Esophagus mucosa (tissue), 1 donor: ENCODE measurements at regions not wholly inside any gene's neighbourhood (a gene's known extent, or its start where the extent isn't known, plus 50 kb on each side); places are given as distances from the start of the nearest gene placed in this dataset.

Experiments used
- ATAC-seq: fragments of 200-7000 bp; cut with Tn5 transposase; one replicate; pipeline ENCODE4 v1.9.1; 2020
- donor health status: DM: yes; HTN: yes; CAD: no.

DNA sequence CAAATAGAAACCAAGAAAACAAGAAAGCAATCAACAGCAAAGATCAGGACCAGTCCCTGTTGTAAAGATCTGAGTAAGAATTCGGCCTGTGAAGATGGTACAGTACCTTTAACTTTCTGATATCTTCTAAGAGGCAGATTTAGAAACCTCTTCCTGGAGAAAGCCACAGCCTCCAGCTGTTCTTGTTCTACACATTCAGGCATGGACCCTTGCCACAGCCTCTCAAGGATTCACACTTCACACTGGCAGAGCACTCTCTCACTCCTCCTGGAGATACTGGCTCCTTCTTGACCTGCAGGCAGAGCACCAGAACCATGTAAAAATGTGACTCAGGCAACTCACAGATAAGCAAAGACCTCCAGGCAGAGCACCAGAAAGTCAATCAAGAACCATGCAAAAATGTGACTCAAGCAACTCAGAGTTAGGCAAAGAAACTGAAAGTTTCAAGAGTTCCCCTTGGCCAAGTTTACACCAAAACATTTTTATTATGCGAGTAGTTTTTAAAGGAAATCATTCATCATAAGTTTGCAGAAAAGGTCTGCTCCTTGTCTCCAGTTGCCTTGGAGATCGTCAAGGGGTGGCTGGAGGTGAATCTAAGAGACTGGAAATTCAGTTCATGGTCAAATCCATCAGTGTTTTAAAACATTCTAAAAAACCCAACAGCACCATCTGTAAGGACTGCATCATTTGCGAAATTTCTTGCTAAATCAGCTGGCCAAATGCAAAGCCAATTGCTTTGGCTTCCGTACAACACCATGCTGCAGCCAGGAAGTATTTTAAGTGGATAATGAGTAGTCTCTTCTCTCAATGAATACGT, 119.3 kb upstream of the MDM1 start:
- ATAC-seq, result no peak

DNA sequence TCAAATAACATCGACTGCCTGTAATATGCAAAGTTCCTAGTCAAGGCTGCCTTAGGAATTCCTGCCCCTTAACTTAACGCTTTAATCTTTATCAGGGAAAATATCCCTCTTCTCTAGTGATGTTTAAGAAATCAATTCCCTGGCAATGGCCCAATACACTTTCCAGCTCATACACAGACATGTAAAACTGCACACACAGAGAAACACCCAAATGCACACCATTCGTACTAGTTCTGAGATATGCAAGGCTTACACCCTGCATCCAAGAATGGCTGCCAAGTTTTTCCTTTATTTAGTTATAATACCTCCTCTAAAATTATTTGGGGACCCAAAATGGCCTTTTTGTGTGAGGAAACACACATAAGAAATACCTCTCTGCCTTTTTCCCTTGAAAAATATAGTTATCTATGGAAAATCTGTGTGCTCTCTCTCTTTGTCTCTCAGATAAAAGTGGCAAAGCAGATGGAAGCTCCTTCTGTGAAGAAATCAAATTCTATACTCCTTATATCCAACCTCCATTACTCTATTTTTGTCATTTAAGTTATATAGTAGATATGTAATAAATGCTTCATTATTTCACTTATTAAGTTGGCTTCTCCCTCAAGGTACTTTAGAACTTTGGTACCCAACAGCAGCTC, 120.0 kb upstream of the MDM1 start:
- ATAC-seq, result no peak

DNA sequence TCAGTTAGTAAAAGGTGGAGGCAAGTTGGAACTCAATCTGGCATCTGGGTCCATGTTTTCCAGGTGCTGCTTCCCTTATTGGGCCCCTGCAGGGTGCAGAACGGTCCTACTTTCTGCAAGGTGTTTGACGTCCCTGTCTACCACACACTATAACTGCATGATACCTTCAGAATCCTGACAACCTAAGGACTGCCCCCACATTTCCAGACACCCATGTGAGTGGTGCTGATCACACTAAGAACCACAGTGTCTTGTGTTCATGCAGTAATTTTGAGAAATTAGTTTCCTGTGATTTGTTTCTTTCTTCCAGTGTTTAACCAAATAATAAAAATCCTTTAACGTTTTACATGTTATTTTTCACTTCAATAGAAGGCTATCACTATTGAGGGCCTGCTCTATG, 121.1 kb upstream of the MDM1 start:
- no peak for ATAC-seq

DNA sequence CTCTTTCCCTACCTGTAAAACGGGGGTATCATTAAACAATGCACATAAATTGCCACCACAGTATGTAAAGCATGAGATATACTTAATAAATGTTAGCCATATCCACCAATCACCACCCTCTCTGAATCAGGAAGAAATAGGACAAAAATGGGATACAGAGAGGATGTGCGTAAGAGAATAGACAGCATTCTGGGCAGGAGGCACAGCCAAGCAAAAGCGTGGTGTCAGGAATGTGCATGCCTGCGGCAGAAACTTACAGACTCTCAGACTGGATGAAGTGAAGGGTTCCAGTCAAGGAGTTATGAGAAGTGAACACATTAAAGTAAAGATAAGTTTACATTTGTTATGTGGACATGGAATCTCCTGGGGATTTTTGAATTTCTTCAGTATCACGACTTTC, 121.7 kb upstream of the MDM1 start:
- ATAC-seq, result no peak

DNA sequence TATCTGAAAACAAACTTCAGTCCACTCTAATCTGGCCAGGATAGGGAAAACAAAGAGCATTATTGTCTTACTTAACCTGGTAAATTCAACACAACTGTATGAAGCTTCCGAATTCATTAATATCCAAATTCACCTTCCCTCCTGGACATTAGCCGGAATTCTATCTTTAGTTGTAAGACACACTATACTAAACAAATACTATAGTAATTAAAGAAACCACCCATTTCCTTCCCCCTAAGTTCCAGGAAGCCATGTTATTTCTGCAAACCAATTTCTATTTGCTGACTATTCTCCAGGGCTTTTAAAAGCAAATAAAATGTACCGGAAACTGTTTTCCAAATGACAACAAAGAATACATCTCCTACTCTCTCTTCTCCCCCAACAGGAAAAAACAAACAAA, 122.7 kb upstream of the MDM1 start:
- no peak for ATAC-seq

DNA sequence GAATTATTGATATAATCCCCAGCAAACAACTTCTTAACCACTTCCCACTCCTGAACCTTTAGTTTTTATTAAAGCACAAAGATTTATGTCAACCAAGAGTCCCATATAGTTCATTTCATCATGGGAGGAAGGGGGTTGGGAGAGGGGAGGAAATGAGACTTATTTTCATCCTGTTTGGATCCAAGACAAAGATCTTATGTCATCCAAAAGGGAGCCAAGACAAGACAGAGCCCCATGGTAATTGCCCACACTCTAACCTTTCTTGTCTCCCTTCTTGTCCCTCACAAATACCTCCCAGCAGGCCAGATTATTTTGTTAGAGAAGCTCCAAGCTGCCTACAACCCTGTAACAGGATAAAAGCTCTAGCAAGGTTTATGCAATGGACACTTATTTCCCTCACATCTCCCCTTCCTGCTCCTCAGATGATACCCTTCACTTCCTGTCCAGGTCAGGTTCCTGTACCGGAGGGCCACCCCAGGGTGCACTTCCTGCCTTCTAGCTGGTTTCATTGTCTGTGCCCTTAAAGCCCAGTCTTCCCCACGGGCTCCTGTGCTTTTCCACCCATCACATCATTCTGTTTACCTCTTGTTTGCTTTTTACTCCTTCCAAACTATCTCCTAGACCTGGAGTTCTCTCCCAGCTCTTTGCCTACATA, 123.7 kb upstream of the MDM1 start:
- no peak for ATAC-seq

DNA sequence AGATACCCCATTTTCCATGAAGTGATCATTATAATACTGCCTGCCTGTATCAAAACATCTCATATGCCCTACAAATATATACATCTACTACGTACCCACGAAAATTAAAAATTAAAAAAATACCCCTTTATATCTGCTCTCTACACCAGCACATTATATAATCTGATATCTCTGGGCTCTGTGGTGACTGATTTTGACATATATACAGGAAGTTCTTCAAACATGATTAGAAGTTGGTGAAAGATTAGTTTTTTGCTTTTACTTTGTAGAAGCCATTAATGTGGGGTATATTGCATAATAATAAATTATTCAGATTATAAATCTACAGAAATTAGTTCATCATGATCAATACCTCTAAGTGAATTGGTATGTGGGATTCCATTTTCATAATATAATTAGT, 126.7 kb upstream of the MDM1 start:
- no peak for ATAC-seq

DNA sequence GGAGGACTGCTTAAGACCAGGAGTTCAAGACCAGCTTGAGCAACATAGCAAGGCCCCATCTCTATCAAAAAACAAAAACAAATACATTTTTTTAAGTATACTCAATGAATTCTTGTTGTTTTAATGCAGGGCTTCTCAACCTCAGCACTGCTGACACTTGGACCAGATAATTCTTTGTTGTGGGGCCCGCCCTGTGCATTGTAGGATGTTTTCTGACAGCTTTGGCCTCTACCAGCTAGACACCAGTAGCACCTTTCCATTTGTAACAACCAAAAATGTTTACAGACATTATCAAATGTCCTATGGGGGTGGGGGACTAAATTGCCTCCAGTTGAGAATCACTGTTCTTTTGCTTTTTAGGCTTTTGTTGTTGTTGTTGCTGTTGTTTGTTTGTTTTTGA, 128.1 kb upstream of the MDM1 start:
- ATAC-seq, result no peak

DNA sequence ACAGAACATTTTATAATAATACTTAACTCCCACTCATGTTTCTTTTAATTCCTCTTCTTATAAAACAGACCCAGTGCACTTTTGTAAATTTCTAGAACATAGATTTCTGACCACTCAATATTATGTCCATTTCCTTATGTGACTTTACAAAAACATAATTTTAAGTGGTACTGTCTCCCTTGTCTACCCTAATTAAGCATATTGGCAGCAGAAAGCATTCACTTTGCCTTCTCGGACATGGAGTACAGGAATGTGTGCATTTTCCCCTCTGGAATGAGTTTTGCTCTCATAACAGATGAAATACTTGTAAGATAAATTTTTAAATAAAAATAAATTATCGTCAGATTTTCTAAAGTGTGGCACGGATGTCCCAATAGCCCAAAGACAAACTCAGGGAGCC, 129.5 kb upstream of the MDM1 start:
- no peak for ATAC-seq

DNA sequence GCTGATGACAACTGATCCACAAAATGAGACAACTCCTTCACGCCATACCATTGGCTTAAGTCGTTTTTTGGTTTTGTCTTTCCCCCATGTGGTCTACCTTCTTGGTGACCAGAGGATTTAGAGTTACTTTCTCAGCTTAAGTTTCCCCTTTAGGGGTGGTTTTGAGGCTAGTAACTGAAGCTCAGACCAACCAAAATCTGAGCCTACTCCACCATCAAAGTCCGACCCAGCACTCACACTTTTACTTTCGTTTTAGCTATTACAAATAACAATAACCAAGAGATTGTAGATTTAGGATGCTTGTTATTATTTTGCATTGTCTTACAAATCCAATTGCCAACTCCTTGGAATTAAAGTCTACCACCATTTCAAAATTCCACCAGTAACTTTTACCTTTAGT, 130.6 kb upstream of the MDM1 start:
- ATAC-seq, result no peak

DNA sequence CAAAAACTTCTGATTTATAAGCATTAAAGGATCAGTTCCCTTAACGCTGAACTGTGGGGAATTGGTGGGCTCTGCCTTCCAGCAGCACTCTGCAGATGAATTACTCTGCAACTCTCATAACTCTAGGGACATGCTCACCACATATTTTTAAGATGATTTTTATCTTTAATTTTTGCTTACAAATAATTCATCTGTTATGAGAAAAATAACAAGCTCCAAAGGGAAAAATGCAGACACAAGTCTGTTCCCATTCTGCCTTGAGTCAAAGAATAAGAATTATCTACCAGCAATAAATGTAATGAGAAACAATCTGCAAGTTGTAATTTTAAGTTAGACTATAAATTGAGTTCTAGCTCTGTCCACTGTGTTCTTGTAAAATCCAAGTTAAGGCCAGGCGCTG, 133.1 kb upstream of the MDM1 start:
- ATAC-seq, result no peak

DNA sequence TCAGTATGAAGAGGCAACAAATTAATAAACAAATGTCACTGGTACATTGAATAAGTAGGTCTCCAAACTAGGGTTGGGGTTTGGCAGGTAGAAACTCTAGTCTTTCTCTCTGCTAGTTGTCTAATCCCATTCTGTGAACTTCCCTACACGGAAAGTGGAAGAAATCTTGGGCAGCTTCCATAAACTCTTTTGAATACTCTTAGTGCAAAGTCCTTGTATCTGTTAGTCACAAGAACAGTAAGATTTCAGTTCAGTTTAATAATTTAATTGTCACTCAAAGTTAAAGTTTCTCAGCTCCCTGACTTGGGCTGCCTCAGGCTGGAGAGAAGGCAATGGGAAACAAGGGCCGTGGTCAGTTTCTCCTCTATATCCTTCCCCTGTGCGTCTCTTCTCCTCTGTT, 135.4 kb upstream of the MDM1 start:
- ATAC-seq, result no peak

DNA sequence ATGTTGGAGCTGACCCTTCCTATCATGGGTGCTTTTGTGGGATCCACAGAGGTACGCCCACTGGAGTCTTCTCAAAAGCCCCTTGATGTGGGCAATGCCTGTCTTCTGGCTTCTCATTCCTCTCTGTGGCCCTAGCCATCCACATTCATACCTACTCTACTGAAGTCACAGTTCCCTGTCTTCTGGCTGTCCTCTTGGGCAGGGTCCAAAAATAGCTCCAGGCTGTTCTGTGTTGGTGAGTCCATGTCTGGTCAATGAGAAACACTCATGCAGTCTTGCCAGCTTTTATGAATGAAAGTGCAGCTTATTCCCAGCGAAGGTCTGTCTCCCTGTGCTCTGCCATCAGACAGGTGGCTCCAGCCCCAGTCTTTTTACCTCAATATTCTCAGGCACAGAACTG, 135.9 kb upstream of the MDM1 start:
- ATAC-seq, result no peak

DNA sequence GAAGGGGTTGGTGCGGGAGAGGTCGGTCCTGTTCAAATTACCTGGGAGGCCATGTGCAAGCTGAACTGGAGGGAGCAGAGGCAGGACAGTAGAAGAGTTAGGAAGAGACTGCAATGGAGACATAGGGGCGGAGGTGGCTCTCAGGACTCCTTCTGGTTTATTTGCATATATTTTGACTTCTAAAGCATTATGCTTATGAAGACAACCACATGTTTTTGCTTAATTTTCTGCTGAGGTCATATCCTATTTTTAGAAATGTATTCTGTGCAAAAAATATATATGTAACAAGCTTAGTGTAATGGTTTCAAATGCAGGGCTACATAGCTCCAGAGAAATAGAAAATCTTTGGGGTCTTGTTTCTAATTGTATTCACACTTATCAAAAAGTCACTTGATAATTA, 137.0 kb upstream of the MDM1 start:
- ATAC-seq, result no peak

DNA sequence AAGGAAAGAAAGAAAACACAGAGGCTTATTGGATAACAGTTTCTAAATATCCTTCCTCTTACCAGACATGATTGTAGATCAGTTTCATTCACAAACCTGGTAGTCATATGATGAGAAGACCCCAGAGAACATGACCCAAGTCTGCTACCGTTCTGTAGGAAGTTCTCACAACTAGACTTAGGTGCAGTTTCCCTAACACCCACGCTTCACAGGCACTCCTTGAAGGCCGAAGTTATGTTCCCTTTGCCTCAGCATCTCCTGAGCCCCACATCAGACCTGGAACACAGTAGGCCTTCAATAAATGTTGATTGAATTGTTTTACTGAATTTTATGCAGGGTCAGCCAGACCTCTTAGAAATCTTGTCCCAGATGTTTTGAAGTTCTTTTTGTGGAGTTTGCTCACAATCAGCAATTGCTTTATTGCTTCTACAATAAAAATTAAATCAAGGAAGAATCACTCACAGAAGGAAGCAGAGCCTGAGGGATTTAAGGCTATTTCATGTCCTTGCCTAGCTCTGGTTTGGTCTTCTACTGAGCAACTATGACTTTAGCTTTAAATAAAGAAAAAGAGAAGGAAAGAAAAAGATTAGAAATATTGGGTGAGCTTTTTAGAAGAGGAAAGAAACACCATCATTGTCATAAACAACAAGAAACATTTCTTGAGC, 138.6 kb upstream of the MDM1 start:
- no peak for ATAC-seq

DNA sequence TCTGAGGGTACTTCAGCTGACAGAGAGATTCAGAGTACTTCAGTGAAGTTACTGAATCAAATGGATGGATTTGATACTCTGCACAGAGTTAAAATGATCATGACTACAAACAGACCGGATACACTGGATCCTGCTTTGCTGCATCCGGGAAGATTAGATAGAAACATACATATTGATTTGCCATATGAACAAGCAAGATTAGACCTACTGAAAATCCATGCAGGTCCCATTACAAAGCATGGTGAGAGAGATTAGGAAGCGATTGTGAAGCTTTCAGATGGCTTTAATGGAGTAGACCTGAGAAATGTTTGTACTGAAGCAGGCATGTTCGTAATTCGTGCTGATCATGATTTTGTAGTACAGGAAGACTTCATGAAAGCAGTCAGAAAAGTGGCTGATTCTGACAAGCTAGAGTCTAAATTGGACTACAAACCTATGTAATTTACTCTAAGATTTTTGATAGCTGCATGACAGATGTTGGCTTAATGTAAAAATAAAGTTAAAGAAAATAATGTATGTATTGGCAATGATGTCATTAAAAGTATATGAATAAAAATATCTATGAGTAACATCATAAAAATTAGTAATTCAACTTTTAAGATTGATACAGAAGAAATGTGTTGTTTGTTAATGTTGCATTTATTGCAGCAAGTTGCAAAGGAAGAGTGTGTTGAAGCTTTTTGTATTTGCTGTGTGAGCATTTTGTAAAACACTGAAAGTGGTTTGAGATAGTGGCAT, 136.1 kb upstream of the RAP1B start:
- ATAC-seq, result no peak

DNA sequence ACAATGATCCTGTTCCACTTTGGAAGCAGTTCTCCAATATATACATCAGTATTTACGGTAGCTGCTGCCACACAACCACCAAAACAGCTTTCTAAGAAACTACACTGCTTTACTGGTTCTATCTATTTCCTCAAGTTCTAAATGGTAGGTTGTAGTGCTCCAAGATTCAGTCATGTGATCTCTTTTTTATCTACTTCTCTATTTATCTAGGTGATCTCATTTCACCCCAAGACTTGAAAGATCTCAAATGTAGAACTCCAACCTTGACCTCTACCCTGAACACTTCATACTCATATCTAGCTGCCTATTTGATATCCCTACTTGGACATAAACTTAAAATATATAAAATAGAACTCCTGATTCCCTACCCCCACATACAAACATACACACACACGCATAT, 133.9 kb upstream of the RAP1B start:
- no peak for ATAC-seq

DNA sequence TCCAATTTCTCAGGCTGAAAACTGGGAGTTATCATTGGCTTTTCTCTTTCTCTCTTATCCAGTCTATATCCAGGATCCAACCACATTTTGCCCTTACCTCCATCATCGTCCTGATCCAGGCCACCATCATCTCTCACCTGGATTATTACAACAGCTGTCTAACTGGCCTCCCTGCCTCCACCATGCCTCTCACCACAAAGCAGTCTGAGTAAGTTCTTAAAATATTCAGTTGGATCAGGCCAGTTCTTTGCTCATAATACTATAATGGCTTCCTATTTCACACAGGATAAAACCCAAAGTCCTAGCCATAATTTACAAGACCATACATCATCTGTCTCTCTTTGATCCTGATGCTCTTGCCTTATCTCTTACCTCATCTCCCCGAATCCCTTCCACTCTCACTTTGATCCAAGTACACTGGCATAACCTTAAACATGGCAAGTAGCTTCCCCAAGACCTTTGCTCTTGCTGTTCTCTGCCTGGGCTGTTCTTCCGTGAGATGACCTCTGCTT, 133.4 kb upstream of the RAP1B start:
- no peak for ATAC-seq

DNA sequence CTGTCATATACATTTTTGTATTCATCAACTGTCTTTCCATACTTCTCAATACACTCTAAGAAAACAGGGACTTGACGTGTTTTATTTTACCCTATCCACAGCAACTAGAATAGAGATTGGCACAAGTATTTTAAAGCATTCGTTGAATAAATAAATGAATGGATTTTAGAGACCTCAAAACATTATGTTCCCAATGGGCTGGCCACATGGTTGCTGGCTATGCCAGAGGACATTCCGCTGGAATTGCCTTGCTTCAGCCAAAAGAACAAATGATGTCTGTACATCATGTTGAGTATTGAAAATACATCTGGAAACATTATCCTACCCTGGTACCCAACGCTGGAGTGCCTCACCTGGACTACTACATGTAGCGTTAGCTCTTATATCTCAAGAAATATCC, 132.8 kb upstream of the RAP1B start:
- no peak for ATAC-seq

DNA sequence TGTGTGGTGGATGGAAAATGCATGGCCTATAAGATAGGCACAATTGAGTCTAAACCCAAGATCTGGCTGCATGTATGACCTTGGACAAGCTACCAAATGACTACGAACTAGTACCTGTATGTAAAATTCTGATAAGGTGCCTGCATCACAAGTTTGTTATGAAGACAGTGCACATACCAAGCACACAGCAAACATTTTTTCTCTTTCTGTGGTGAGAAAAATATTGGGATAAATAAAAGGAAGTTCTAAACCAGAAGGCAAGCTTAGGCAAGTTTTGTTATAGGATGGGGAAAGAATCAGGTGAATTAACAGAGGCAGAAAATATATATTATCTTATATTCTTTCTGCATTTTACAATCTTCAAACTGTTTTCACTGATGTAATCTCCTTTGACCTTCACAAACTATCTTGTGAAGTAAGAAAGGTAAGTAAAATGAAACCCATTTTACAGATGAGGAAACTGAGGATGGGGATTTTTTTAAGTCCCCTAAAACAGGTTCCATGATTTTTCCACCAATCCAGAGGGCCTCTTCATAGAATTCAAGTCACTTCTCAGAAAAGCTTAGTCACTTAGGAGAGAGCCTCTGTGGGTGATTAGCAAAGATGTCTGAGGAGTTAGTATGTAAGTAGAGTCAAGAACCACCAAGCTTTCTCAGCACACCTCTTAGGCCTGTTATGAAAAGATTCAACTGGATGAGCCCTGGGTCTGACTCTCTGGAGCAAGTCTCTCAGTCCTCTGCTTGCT, 132.0 kb upstream of the RAP1B start:
- no peak for ATAC-seq

DNA sequence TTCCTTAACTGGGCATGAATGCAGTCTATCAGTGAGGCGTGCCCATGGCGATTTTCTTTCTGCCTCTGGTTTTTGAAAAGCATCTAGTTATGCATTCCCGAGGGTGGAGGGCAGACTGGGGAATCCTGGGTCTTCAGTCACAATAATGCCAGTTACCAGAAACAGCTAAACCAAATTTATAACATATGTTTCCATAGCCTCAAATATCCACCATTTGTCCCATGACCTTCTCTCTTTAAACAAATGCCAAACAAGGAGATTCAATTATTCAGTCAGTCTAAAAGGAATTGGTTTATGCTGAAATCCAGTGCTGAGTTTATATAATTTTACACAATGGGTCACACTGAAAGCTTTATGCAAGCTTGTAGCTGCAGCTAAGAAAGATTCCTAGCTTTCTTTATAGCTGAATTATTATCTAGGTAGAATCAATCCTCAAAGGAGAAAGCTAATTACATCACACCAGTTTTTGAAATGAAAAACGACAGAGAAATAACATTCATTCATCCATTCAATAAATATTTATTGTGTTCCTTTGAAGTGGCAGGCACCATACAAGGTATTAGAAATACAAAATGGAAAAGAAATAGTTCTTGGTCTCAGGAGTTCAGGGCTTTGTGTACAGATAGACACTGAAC, 131.3 kb upstream of the RAP1B start:
- no peak for ATAC-seq
